Fibroblast of lung (primary cell): ENCODE measurements at regions not wholly inside any gene's neighbourhood (a gene's known extent, or its start where the extent isn't known, plus 50 kb on each side); places are given as distances from the start of the nearest gene placed in this dataset.

ENCODE experiments used
- DNase-seq, 2 donors: peaks; one replicate each; pipeline versions ENCODE4 v3.0.0 to v3.0.0-alpha.2; 2010; ENCODE audit warnings: low read depth in 2 of 2
- H2AFZ ChIP-seq: 2 replicates; pipeline ENCODE4 v1.5.1; 2012; ENCODE audit warnings: low read length, control low read depth, inconsistent platforms
- H3K27ac ChIP-seq: 2 replicates; pipeline ENCODE4 v1.5.1; 2011; ENCODE audit warnings: low read length, control low read depth; ENCODE audit not compliant: insufficient read depth
- H3K27me3 ChIP-seq: 2 replicates; pipeline ENCODE4 v1.5.1; 2011; ENCODE audit warnings: mild to moderate bottlenecking, low read length; ENCODE audit not compliant: control insufficient read depth, insufficient read depth
- H3K36me3 ChIP-seq: 2 replicates; pipeline ENCODE4 v1.5.1; 2011; ENCODE audit warnings: low read length; ENCODE audit not compliant: control insufficient read depth, insufficient read depth
- H3K4me1 ChIP-seq: 2 replicates; pipeline ENCODE4 v1.5.1; 2011; ENCODE audit warnings: low read length; ENCODE audit not compliant: control insufficient read depth, insufficient read depth; ENCODE audit errors: extremely low read depth
- H3K4me2 ChIP-seq: 2 replicates; pipeline ENCODE4 v1.5.1; 2011; ENCODE audit warnings: low read length, control low read depth; ENCODE audit not compliant: insufficient read depth; ENCODE audit errors: extremely low read depth
- H3K4me3 ChIP-seq, 4 experiments: fragments of 200-600 bp in 1 of 4; sonication (generic) in 1 of 4; replicated peaks in 1 of 4; 2 replicates each; pipeline ENCODE4 v1.5.1; 2011 to 2016; ENCODE audit warnings: low read length in 4 of 4, low read depth in 3 of 4, mild to moderate bottlenecking in 3 of 4, control low read depth in 2 of 4, inconsistent platforms in 1 of 4, mixed read lengths in 1 of 4; ENCODE audit not compliant: insufficient read depth in 1 of 4; ENCODE audit errors: control extremely low read depth in 1 of 4
- H3K79me2 ChIP-seq: 2 replicates; pipeline ENCODE4 v1.5.1; 2012; ENCODE audit warnings: mild to moderate bottlenecking, low read length, inconsistent platforms; ENCODE audit not compliant: control insufficient read depth, insufficient read depth
- H3K9ac ChIP-seq: 2 replicates; pipeline ENCODE4 v1.5.1; 2011; ENCODE audit warnings: mild to moderate bottlenecking, low read length, control low read depth; ENCODE audit not compliant: insufficient read depth
- H3K9me3 ChIP-seq: 2 replicates; pipeline ENCODE4 v1.5.1; 2012; ENCODE audit warnings: low read depth, low read length; ENCODE audit not compliant: control insufficient read depth, insufficient read depth
- H4K20me1 ChIP-seq: 2 replicates; pipeline ENCODE4 v1.5.1; 2011; ENCODE audit warnings: low read length; ENCODE audit not compliant: control insufficient read depth, insufficient read depth; ENCODE audit errors: extremely low read depth
- CTCF ChIP-seq, 2 donors: IDR thresholded peaks in 1 of 2; conservative IDR thresholded peaks in 1 of 2; 1 replicate in 1 of 2; 2 replicates in 1 of 2; pipeline ENCODE4 v1.5.1; 2011 to 2012; ENCODE audit warnings: low read length in 2 of 2, control low read depth in 1 of 2, inconsistent platforms in 1 of 2, low read depth in 1 of 2, mild to moderate bottlenecking in 1 of 2
- EZH2 ChIP-seq: IDR thresholded peaks from 2 replicates; pipeline ENCODE4 v1.5.1; 2012; ENCODE audit warnings: low read length, control low read depth, mild to moderate bottlenecking; ENCODE audit errors: missing control alignments

DNA sequence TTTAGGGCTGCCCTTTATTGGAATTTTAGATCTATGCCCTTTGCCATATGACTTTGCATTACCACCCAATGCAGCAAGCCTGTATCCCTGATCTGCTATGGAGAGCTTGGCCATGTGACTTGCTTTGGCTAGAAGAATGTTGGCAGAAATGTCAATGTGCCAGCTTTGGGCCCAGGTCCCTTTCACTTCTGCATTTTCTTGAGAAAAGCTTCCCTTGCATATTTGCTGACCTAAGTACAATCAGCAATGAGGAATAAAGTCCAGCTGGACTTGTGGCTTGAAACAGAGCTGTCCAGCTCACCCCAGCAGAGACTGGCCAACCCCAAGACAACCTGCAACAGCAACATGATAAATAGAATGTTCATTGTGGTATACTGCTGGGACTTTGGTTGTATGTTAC lies 135.9 kb downstream of the PAH start:
- no peak overlapping the region for H3K9ac ChIP-seq
- no peak overlapping the region for H2AFZ ChIP-seq
- no peak for DNase-seq
- H3K4me2 ChIP-seq: no peak overlapping the region
- no peaks in the 10 kb centered on the region for H3K79me2 ChIP-seq
- no peak overlapping the region for H3K4me3 ChIP-seq
- no peaks in the 10 kb centered on the region for H4K20me1 ChIP-seq
- H3K27me3 ChIP-seq: no peaks in the 10 kb centered on the region
- no peaks in the 10 kb centered on the region for H3K36me3 ChIP-seq
- no peak for TF ChIP-seq EZH2
- TF ChIP-seq CTCF (conservative IDR thresholded peaks at IDR 0.05 in 1 of 2, IDR thresholded peaks at IDR 0.05 in 1 of 2; ENCODE audit: low read depth in 1 of 2, low read length in 2 of 2): no peak
- no peak overlapping the region for H3K27ac ChIP-seq
- H3K4me1 ChIP-seq: no peaks in the 10 kb centered on the region
- no peaks in the 10 kb centered on the region for H3K9me3 ChIP-seq

DNA sequence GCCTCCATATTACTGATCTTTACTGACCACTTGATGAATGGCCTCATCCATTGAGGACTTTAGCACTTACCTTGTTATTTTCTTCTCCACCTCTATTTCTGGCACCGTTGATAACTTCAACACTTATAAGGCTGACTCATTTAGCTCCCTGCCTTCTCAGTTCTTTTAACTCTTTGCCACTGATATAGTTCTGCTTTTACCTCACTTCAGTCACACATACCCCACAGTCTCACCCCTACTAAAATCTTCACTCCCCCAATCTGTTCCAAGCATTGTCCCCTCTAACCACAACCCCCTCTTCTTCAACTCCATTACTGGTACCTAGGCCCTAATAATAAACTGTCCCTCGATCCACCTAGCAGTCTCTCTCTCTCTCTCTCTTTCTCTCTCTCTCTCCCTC lies 141.0 kb downstream of the PAH start:
- TF ChIP-seq EZH2: no peak
- no peak for TF ChIP-seq CTCF (conservative IDR thresholded peaks at IDR 0.05 in 1 of 2, IDR thresholded peaks at IDR 0.05 in 1 of 2; ENCODE audit: low read depth in 1 of 2, low read length in 2 of 2)
- H3K36me3 ChIP-seq: no peaks in the 10 kb centered on the region
- H3K79me2 ChIP-seq: no peaks in the 10 kb centered on the region

DNA sequence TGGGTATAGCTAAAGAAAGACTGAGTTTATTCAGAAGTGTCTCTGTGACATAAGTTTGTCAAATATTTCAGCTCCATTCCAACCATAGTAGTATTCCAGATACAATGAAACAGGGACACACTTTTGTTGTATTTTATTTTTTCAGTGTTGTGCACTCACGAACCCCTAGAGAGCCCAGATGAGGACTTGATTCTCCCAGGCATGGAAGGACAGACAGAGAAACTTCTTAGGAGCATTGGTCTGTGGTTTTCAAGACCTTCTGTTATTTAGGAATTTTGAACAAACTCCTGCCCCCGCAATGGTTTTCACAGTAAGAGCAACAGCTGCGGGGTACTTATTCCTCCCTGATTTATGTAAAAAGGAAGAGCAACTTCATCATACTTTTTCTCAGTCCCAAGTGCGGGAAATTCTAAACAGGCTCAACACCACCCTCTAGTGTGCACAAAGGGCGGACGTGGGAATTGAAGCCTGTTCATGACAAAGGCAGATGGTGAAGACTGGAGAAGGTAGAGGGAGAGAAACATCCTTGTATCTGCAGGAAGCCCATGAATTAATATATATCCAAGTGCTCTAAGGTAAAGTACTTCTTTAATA lies 147.6 kb downstream of the PAH start:
- H3K9ac ChIP-seq: no peak overlapping the region
- no peak overlapping the region for H3K4me3 ChIP-seq
- no peak overlapping the region for H3K4me2 ChIP-seq
- TF ChIP-seq EZH2 (no peak), CTCF (conservative IDR thresholded peaks at IDR 0.05 in 1 of 2, IDR thresholded peaks at IDR 0.05 in 1 of 2; ENCODE audit: low read depth in 1 of 2, low read length in 2 of 2) (peak; percentile 76 to 88)
- H3K79me2 ChIP-seq: no peaks in the 10 kb centered on the region
- no peaks in the 10 kb centered on the region for H3K36me3 ChIP-seq
- H3K9me3 ChIP-seq: no peaks in the 10 kb centered on the region
- no peaks in the 10 kb centered on the region for H3K27me3 ChIP-seq
- peak; percentile 38 to 54 for DNase-seq
- H4K20me1 ChIP-seq: no peaks in the 10 kb centered on the region
- H2AFZ ChIP-seq: no peak overlapping the region
- no peak overlapping the region for H3K27ac ChIP-seq
- H3K4me1 ChIP-seq: no peaks in the 10 kb centered on the region

More for the DNA sequence above, 141.0 kb downstream of the PAH start:
- Histone ChIP-seq H3K4me1 (no peaks in the 10 kb centered on the region), H3K4me2 (no peak overlapping the region), H3K27ac (no peak overlapping the region), H3K9me3 (no peaks in the 10 kb centered on the region), H3K9ac (no peak overlapping the region), H3K27me3 (no peaks in the 10 kb centered on the region), H3K4me3 (no peak overlapping the region), H2AFZ (no peak overlapping the region), H4K20me1 (no peaks in the 10 kb centered on the region)
- DNase-seq: no peak
